Fibroblast of the aortic adventitia (primary cell): ENCODE measurements at regions not wholly inside any gene's neighbourhood (a gene's known extent, or its start where the extent isn't known, plus 50 kb on each side); places are given as distances from the start of the nearest gene placed in this dataset.

Experiments
- DNase-seq: peaks from one replicate; pipeline ENCODE4 v3.0.0-alpha.2; 2010; ENCODE audit warnings: low read depth
- H3K4me3 ChIP-seq: 2 replicates; pipeline ENCODE4 v1.5.1; 2011; ENCODE audit warnings: low read depth, mild to moderate bottlenecking, control low read depth, low read length, moderate library complexity
- CTCF ChIP-seq: IDR thresholded peaks from 2 replicates; pipeline ENCODE4 v1.5.1; 2011; ENCODE audit warnings: mild to moderate bottlenecking, low read length, control low read depth, inconsistent platforms; ENCODE audit not compliant: insufficient read depth

GRCh38 chr1:40922969-40923368 lies 56.5 kb upstream of the CTPS1 start:
- DNase-seq: no peak
- TF ChIP-seq CTCF: no peak
- H3K4me3 ChIP-seq: no peak overlapping the region

DNA sequence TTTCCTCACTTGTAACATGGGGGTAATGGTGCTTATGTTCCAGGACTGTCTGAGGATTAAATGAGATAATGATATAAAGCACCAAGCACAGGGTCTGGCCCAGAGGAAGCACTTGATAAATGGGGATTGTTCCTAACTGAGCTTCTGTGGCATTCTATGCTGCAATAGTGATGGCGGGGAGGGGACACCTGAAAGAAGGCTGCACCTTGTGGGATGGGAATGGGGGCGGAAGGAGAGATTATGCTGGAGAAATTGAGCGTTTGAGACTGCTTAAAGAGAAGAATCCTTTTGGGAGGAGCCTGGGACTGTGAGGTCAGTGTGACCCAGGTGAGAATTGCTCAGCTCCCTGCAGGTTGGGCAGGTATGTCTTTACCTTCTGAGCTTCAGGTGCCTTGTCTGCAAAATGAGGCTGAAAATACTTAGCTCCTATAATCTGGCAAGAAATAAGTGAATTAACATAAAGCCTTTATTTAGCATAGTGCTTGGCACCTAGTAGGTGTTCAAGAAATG lies 55.9 kb upstream of the CTPS1 start:
- DNase-seq: no peak
- no peak for TF ChIP-seq CTCF
- H3K4me3 ChIP-seq: no peak overlapping the region

DNA sequence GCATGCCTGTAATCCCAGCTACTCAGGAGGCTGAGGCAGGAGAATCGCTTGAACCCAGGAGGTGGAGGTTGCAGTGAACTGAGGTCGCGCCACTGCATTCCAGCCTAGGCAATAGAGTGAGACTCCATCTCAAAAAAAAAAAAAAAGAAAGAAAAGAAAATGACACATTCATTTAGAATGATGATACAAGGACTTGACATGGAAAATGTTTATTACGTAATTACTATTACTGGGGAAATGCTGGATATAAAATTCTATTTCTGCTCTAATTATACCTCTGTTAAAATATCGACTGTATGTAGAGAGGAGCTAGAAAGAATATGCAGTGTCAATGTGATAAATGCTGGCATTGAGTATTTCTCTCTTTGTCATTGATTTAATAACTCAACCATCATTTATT lies 54.7 kb upstream of the CTPS1 start:
- no peak overlapping the region for H3K4me3 ChIP-seq
- no peak for DNase-seq
- no peak for TF ChIP-seq CTCF

DNA sequence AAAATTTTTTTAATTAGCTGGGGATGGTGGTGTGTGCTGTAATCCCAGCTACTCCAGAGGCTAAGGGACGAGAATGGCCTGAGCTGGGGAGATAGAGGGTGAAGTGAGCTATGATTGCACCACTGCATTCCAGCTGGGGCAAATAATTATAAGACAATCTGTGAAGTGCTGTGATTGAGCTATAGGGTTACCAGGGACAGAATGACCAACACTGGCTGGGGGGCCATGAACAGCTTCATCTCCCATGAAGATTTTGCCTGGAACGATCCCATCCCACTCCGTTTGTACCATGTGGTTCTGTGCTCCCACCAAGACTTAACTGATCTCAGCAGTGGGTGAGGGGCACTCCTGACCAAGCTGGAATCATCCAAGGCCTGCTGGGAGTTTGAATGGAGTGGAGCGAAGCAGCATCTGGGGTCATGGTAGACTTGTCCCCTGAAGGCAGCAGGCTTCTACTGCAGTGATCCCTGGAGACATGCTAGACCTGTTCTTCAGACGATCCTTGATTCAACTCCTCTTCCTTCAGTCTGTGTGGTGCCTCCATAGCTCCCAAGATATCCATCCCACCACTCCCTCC lies 53.6 kb upstream of the CTPS1 start:
- no peak for DNase-seq
- no peak for TF ChIP-seq CTCF
- no peak overlapping the region for H3K4me3 ChIP-seq

- TF ChIP-seq CTCF: no peak
- H3K4me3 ChIP-seq: no peak overlapping the region
- no peak for DNase-seq
These were observed 53.1 kb upstream of the CTPS1 start for GRCh38 chr1:40926441-40926840.

GRCh38 chr1:40927781-40928180 lies 51.7 kb upstream of the CTPS1 start:
- H3K4me3 ChIP-seq: no peak overlapping the region
- no peak for DNase-seq
- TF ChIP-seq CTCF: no peak

- DNase-seq: no peak
- no peak overlapping the region for H3K4me3 ChIP-seq
These were observed 50.8 kb upstream of the CTPS1 start for GRCh38 chr1:40928699-40929098.

More at GRCh38 chr1:40928699-40929098, 50.8 kb upstream of the CTPS1 start:
- no peak for TF ChIP-seq CTCF
